ENCODE measurements at regions not wholly inside any gene's neighbourhood (a gene's known extent, or its start where the extent isn't known, plus 50 kb on each side); places are given as distances from the start of the nearest gene placed in this dataset.

DNA sequence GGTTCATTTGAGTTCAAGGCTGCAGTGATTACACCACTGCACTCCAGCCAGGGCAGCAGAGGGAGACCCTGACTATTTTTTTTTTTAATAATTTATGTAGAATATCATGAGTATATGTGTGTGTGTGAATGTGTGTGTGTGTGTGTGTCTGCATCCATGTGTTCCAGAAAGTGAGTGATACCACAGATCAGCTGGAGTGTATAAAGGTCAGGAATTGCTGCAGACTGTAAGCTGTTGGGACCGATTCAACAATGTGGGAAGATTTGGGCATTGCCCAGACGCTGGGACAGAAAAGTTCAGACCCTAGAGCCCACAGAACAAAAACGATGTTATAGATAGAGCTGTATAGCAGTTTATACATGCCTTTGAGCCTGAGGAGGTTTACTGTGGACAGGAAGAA is 435.6 kb downstream of the CCSER2 start:
- Histone ChIP-seq H4K20me1 (ENCODE audit: insufficient read depth) (no peaks in the 10 kb centered on the region), H3K36me3 (ENCODE audit: insufficient read depth) (no peaks in the 10 kb centered on the region), H3K9ac (no peak overlapping the region), H3K4me2 (no peak overlapping the region), H3K79me2 (ENCODE audit: insufficient read depth, low read depth) (no peaks in the 10 kb centered on the region), H2AFZ (ENCODE audit: low read depth) (no peak overlapping the region), H3K4me1 (ENCODE audit: low read depth, poor library complexity, severe bottlenecking) (no peaks in the 10 kb centered on the region), H3K27me3 (ENCODE audit: insufficient read depth, low read depth) (no peaks in the 10 kb centered on the region), H3K4me3 (IDR thresholded peaks at IDR 0.05; ENCODE audit: insufficient read depth, low read depth, low read length) (no peak overlapping the region), H3K27ac (no peak overlapping the region)
- TF ChIP-seq, protein P1, sequence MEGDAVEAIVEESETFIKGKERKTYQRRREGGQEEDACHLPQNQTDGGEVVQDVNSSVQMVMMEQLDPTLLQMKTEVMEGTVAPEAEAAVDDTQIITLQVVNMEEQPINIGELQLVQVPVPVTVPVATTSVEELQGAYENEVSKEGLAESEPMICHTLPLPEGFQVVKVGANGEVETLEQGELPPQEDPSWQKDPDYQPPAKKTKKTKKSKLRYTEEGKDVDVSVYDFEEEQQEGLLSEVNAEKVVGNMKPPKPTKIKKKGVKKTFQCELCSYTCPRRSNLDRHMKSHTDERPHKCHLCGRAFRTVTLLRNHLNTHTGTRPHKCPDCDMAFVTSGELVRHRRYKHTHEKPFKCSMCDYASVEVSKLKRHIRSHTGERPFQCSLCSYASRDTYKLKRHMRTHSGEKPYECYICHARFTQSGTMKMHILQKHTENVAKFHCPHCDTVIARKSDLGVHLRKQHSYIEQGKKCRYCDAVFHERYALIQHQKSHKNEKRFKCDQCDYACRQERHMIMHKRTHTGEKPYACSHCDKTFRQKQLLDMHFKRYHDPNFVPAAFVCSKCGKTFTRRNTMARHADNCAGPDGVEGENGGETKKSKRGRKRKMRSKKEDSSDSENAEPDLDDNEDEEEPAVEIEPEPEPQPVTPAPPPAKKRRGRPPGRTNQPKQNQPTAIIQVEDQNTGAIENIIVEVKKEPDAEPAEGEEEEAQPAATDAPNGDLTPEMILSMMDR (conservative IDR thresholded peaks at IDR 0.05; ENCODE audit: low read depth, low read length) = no peak

GRCh38 chr10:84765086-84765485 is 436.7 kb downstream of the CCSER2 start:
- Histone ChIP-seq H3K4me2 (no peak overlapping the region), H3K9ac (no peak overlapping the region)

DNA sequence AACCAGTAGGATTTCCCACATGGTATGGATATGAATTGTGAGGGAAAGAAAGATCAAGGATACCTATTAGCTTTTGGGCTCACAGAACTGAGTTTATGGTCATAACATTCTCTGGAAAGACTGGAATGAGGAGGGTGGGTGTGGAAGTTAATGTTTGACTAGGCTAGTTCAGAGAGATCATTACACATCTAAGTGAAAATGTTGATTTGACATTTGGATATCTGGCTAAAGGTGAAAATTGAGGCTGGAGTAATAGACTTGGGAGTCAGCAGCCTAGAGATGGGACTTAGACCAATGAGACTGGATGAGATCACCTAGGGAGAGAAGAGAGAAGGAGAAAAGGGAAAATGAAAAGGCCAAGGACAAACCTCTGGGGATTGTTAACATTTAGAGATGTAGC is 437.3 kb downstream of the CCSER2 start:
- Histone ChIP-seq H3K27ac (no peak overlapping the region), H3K4me2 (no peak overlapping the region), H2AFZ (ENCODE audit: low read depth) (no peak overlapping the region), H3K36me3 (ENCODE audit: insufficient read depth) (no peaks in the 10 kb centered on the region), H4K20me1 (ENCODE audit: insufficient read depth) (no peaks in the 10 kb centered on the region), H3K9ac (no peak overlapping the region), H3K4me3 (IDR thresholded peaks at IDR 0.05; ENCODE audit: insufficient read depth, low read depth, low read length) (no peak overlapping the region), H3K79me2 (ENCODE audit: insufficient read depth, low read depth) (no peaks in the 10 kb centered on the region), H3K27me3 (ENCODE audit: insufficient read depth, low read depth) (no peaks in the 10 kb centered on the region), H3K4me1 (ENCODE audit: low read depth, poor library complexity, severe bottlenecking) (no peaks in the 10 kb centered on the region)
- TF ChIP-seq, protein P1 (conservative IDR thresholded peaks at IDR 0.05; ENCODE audit: low read depth, low read length) = no peak

More at GRCh38 chr10:84765086-84765485, 436.7 kb downstream of the CCSER2 start:
- Histone ChIP-seq H3K4me1 (ENCODE audit: low read depth, poor library complexity, severe bottlenecking) (no peaks in the 10 kb centered on the region), H3K4me3 (IDR thresholded peaks at IDR 0.05; ENCODE audit: insufficient read depth, low read depth, low read length) (no peak overlapping the region), H3K36me3 (ENCODE audit: insufficient read depth) (no peaks in the 10 kb centered on the region), H4K20me1 (ENCODE audit: insufficient read depth) (no peaks in the 10 kb centered on the region), H3K79me2 (ENCODE audit: insufficient read depth, low read depth) (no peaks in the 10 kb centered on the region), H2AFZ (ENCODE audit: low read depth) (no peak overlapping the region), H3K27me3 (ENCODE audit: insufficient read depth, low read depth) (no peaks in the 10 kb centered on the region), H3K27ac (no peak overlapping the region)
- TF ChIP-seq, protein P1 (conservative IDR thresholded peaks at IDR 0.05; ENCODE audit: low read depth, low read length) = no peak

GRCh38 chr10:84766923-84767322 is 438.5 kb downstream of the CCSER2 start:
- Histone ChIP-seq H3K4me2 (no peak overlapping the region), H4K20me1 (ENCODE audit: insufficient read depth) (no peaks in the 10 kb centered on the region), H3K9ac (no peak overlapping the region), H2AFZ (ENCODE audit: low read depth) (no peak overlapping the region), H3K4me3 (IDR thresholded peaks at IDR 0.05; ENCODE audit: insufficient read depth, low read depth, low read length) (no peak overlapping the region), H3K27ac (no peak overlapping the region), H3K4me1 (ENCODE audit: low read depth, poor library complexity, severe bottlenecking) (no peaks in the 10 kb centered on the region), H3K27me3 (ENCODE audit: insufficient read depth, low read depth) (no peaks in the 10 kb centered on the region), H3K79me2 (ENCODE audit: insufficient read depth, low read depth) (no peaks in the 10 kb centered on the region), H3K36me3 (ENCODE audit: insufficient read depth) (no peaks in the 10 kb centered on the region)
- TF ChIP-seq, protein P1 (conservative IDR thresholded peaks at IDR 0.05; ENCODE audit: low read depth, low read length) = no peak

Measured in KMS-11 (cell line).